NCI-H2196 treated with DMSO at 0.1 percent for 48 hours (cell line): ENCODE measurements at regions not wholly inside any gene's neighbourhood (a gene's known extent, or its start where the extent isn't known, plus 50 kb on each side); places are given as distances from the start of the nearest gene placed in this dataset.
"Not testable (repeated sequence)": the region's sequence is repeated elsewhere in the genome, so short reads cannot be mapped to it uniquely, and the experiment has no call there.

Source experiments
- DNase-seq: peaks from one replicate; lab custom pipeline; 2025; ENCODE audit not compliant: unreplicated experiment; lab: John Stamatoyannopoulos, UW

GRCh38 chr3:165946360-165946759, 109.1 kb upstream of the BCHE start:
- no peak for DNase-seq

- DNase-seq = no peak
Observed at GRCh38 chr3:165938986-165939540, 101.8 kb upstream of the BCHE start.

- DNase-seq = not testable (repeated sequence)
Observed at GRCh38 chr3:165936081-165936480, 98.9 kb upstream of the BCHE start.

- DNase-seq = not testable (repeated sequence)
Observed at GRCh38 chr3:165924301-165924791, 87.1 kb upstream of the BCHE start.

GRCh38 chr3:165920984-165921383, 83.8 kb upstream of the BCHE start:
- no peak for DNase-seq

- no peak for DNase-seq
Observed at GRCh38 chr3:165919284-165919683, 82.1 kb upstream of the BCHE start.

GRCh38 chr3:165918657-165918979, 81.4 kb upstream of the BCHE start:
- DNase-seq = no peak

- not testable (repeated sequence) for DNase-seq
Observed at GRCh38 chr3:165917938-165918656, 80.9 kb upstream of the BCHE start.

- DNase-seq = not testable (repeated sequence)
Observed at GRCh38 chr3:165915104-165915503, 77.9 kb upstream of the BCHE start.

- DNase-seq = no peak
Observed at GRCh38 chr3:165903885-165904630, 66.8 kb upstream of the BCHE start.

- DNase-seq = no peak
Observed at GRCh38 chr3:165899066-165899465, 61.8 kb upstream of the BCHE start.

- no peak for DNase-seq
Observed at GRCh38 chr3:165897137-165897536, 59.9 kb upstream of the BCHE start.

GRCh38 chr3:165895919-165896318, 58.7 kb upstream of the BCHE start:
- DNase-seq = no peak

- no peak for DNase-seq
Observed at GRCh38 chr3:165892565-165892964, 55.3 kb upstream of the BCHE start.
